ENCODE measurements at regions not wholly inside any gene's neighbourhood (a gene's known extent, or its start where the extent isn't known, plus 50 kb on each side); places are given as distances from the start of the nearest gene placed in this dataset.
A peak's percentile ranks its signal among the peaks of the same experiment; 100 is the strongest.
"Not testable (repeated sequence)": the region's sequence is repeated elsewhere in the genome, so short reads cannot be mapped to it uniquely, and the experiment has no call there.

GRCh38 chr6:84588697-84589080, 175.7 kb downstream of the TBX18 start:
- ChIA-PET POLR2A (no interaction called here), CTCF (interaction anchor here (0.5 kb wide), 1 partner anchor 164 kb away, joined by 4 read pairs; no protein-coding TSS in a partner anchor)
- Histone ChIP-seq H3K36me3 (ENCODE audit: control insufficient read depth, insufficient read depth, low read length) (no peaks in the 10 kb centered on the region), H3K27me3 (ENCODE audit: control insufficient read depth, insufficient read depth, low read length) (no peaks in the 10 kb centered on the region), H3K4me3 (ENCODE audit: low read depth, low read length) (no peak overlapping the region)
- no peak for DNase-seq (ENCODE audit: low read depth)
- TF ChIP-seq CTCF (IDR thresholded peaks at IDR 0.05; ENCODE audit: insufficient read depth, low read depth, low read length) = no peak

GRCh38 chr6:84587994-84588696, 176.3 kb downstream of the TBX18 start:
- POLR2A ChIA-PET = not testable (repeated sequence)

GRCh38 chr6:84587202-84587940, 177.0 kb downstream of the TBX18 start:
- DNase-seq (ENCODE audit: low read depth); H3K27me3 ChIP-seq (ENCODE audit: control insufficient read depth, insufficient read depth, low read length); POLR2A ChIA-PET; H3K4me3 ChIP-seq (ENCODE audit: low read depth, low read length); H3K36me3 ChIP-seq (ENCODE audit: control insufficient read depth, insufficient read depth, low read length): not testable (repeated sequence)
- CTCF ChIA-PET = interaction anchor here (0.6 to 0.7 kb wide), 2 partner anchors 11 to 32 kb away, joined by 3 read pairs; no protein-coding TSS in a partner anchor

More at GRCh38 chr6:84587994-84588696, 176.3 kb downstream of the TBX18 start:
- DNase-seq (ENCODE audit: low read depth); H3K27me3 ChIP-seq (ENCODE audit: control insufficient read depth, insufficient read depth, low read length); H3K36me3 ChIP-seq (ENCODE audit: control insufficient read depth, insufficient read depth, low read length); H3K4me3 ChIP-seq (ENCODE audit: low read depth, low read length); CTCF ChIA-PET: not testable (repeated sequence)

GRCh38 chr6:84583784-84584183, 180.6 kb downstream of the TBX18 start:
- CTCF ChIA-PET = interaction anchor here (0.6 kb wide), 1 partner anchor 15 kb away, joined by 4 read pairs; no protein-coding TSS in a partner anchor
- no peaks in the 10 kb centered on the region for H3K36me3 ChIP-seq (ENCODE audit: control insufficient read depth, insufficient read depth, low read length)
- no peak for TF ChIP-seq CTCF (IDR thresholded peaks at IDR 0.05; ENCODE audit: insufficient read depth, low read depth, low read length)
- H3K27me3 ChIP-seq (ENCODE audit: control insufficient read depth, insufficient read depth, low read length) = no peaks in the 10 kb centered on the region
- no peak overlapping the region for H3K4me3 ChIP-seq (ENCODE audit: low read depth, low read length)
- no peak for DNase-seq (ENCODE audit: low read depth)
- POLR2A ChIA-PET = no interaction called here

GRCh38 chr6:84582997-84583396, 181.4 kb downstream of the TBX18 start:
- no peaks in the 10 kb centered on the region for H3K27me3 ChIP-seq (ENCODE audit: control insufficient read depth, insufficient read depth, low read length)
- no peak overlapping the region for H3K4me3 ChIP-seq (ENCODE audit: low read depth, low read length)
- no peaks in the 10 kb centered on the region for H3K36me3 ChIP-seq (ENCODE audit: control insufficient read depth, insufficient read depth, low read length)
- DNase-seq (ENCODE audit: low read depth) = no peak
- CTCF ChIA-PET = interaction anchor here (0.6 kb wide), 1 partner anchor 473 kb away, joined by 3 read pairs; no protein-coding TSS in a partner anchor
- no peak for TF ChIP-seq CTCF (IDR thresholded peaks at IDR 0.05; ENCODE audit: insufficient read depth, low read depth, low read length)
- POLR2A ChIA-PET = no interaction called here

- DNase-seq (ENCODE audit: low read depth) = peak; percentile 51
These were observed 182.7 kb downstream of the TBX18 start for GRCh38 chr6:84581494-84582259.

More at GRCh38 chr6:84581494-84582259, 182.7 kb downstream of the TBX18 start:
- ChIA-PET CTCF (interaction anchor here (0.7 kb wide), 1 partner anchor 10 kb away, joined by 3 read pairs; no protein-coding TSS in a partner anchor), POLR2A (no interaction called here)
- H3K4me3 ChIP-seq (ENCODE audit: low read depth, low read length) = no peak overlapping the region
- no peak for TF ChIP-seq CTCF (IDR thresholded peaks at IDR 0.05; ENCODE audit: insufficient read depth, low read depth, low read length)
- H3K36me3 ChIP-seq (ENCODE audit: control insufficient read depth, insufficient read depth, low read length) = no peaks in the 10 kb centered on the region
- no peaks in the 10 kb centered on the region for H3K27me3 ChIP-seq (ENCODE audit: control insufficient read depth, insufficient read depth, low read length)

Measured in BJ (cell line).